Astrocyte (in vitro differentiated cells and primary cell): ENCODE measurements at regions not wholly inside any gene's neighbourhood (a gene's known extent, or its start where the extent isn't known, plus 50 kb on each side); places are given as distances from the start of the nearest gene placed in this dataset.

Experiments
- DNase-seq: peaks from one replicate; pipeline ENCODE4 v3.0.0-alpha.2; 2010; ENCODE audit warnings: low read depth
- FAIRE-seq: peaks from 2 replicates; lab custom pipeline; 2011; peaks lifted over from hg19 to GRCh38; lab: Jason Lieb, UNC
- H2AFZ ChIP-seq: 2 replicates; pipeline ENCODE4 v1.6.0; 2012; ENCODE audit warnings: low read depth, low read length, inconsistent platforms
- H3K27ac ChIP-seq: 2 replicates; pipeline ENCODE4 v1.5.1; 2011; ENCODE audit warnings: low read depth, low read length, inconsistent platforms
- H3K27me3 ChIP-seq: 2 replicates; pipeline ENCODE4 v1.6.0; 2011; ENCODE audit warnings: low read length, inconsistent platforms; ENCODE audit not compliant: insufficient read depth
- H3K36me3 ChIP-seq: 2 replicates; pipeline ENCODE4 v1.5.1; 2011; ENCODE audit warnings: low read length, inconsistent platforms; ENCODE audit not compliant: insufficient read depth
- H3K4me1 ChIP-seq: 2 replicates; pipeline ENCODE4 v1.5.1; 2011; ENCODE audit warnings: low read length, inconsistent platforms; ENCODE audit not compliant: insufficient read depth
- H3K4me2 ChIP-seq: 2 replicates; pipeline ENCODE4 v1.6.0; 2012; ENCODE audit warnings: low read length, inconsistent platforms
- H3K4me3 ChIP-seq: 2 replicates; pipeline ENCODE4 v1.5.1; 2011; ENCODE audit warnings: low read depth, mild to moderate bottlenecking, low read length, inconsistent platforms; ENCODE audit not compliant: insufficient read depth
- H3K79me2 ChIP-seq: 2 replicates; pipeline ENCODE4 v1.6.0; 2012; ENCODE audit warnings: mild to moderate bottlenecking, low read length, inconsistent platforms; ENCODE audit not compliant: insufficient read depth
- H3K9ac ChIP-seq: 2 replicates; pipeline ENCODE4 v1.6.0; 2012; ENCODE audit warnings: mild to moderate bottlenecking, low read length, inconsistent platforms
- H3K9me3 ChIP-seq: 2 replicates; pipeline ENCODE4 v1.5.1; 2012; ENCODE audit warnings: low read depth, mild to moderate bottlenecking, low read length, inconsistent platforms; ENCODE audit not compliant: insufficient read depth
- H4K20me1 ChIP-seq: 2 replicates; pipeline ENCODE4 v1.6.0; 2012; ENCODE audit warnings: low read length, inconsistent platforms; ENCODE audit not compliant: insufficient read depth
- H3K27ac Mint-ChIP-seq: one replicate; pipeline ENCODE4 v1.8.0; 2021; ENCODE audit warnings: mild to moderate bottlenecking, mixed read lengths; ENCODE audit not compliant: unreplicated experiment
- H3K27me3 Mint-ChIP-seq: one replicate; pipeline ENCODE4 v1.8.0; 2021; ENCODE audit warnings: low read depth, mixed read lengths; ENCODE audit not compliant: unreplicated experiment
- H3K36me3 Mint-ChIP-seq: one replicate; pipeline ENCODE4 v1.8.0; 2021; ENCODE audit warnings: low read depth, mixed read lengths; ENCODE audit not compliant: unreplicated experiment
- H3K4me1 Mint-ChIP-seq: one replicate; pipeline ENCODE4 v1.8.0; 2021; ENCODE audit warnings: low read depth, mixed read lengths; ENCODE audit not compliant: unreplicated experiment
- H3K4me3 Mint-ChIP-seq: one replicate; pipeline ENCODE4 v1.8.0; 2021; ENCODE audit warnings: mild to moderate bottlenecking, moderate library complexity, mixed read lengths; ENCODE audit not compliant: unreplicated experiment
- H3K9me3 Mint-ChIP-seq: one replicate; pipeline ENCODE4 v1.8.0; 2021; ENCODE audit warnings: mild to moderate bottlenecking, mixed read lengths; ENCODE audit not compliant: unreplicated experiment
- CTCF ChIP-seq: IDR thresholded peaks from 2 replicates; pipeline ENCODE4 v1.5.1; 2011; ENCODE audit warnings: low read depth, mild to moderate bottlenecking, inconsistent platforms, low read length, moderate library complexity; ENCODE audit not compliant: insufficient read depth
- EZH2 ChIP-seq: IDR thresholded peaks from 2 replicates; pipeline ENCODE4 v1.6.1; 2012; ENCODE audit warnings: mild to moderate bottlenecking, low read length, inconsistent platforms; ENCODE audit not compliant: insufficient read depth

DNA sequence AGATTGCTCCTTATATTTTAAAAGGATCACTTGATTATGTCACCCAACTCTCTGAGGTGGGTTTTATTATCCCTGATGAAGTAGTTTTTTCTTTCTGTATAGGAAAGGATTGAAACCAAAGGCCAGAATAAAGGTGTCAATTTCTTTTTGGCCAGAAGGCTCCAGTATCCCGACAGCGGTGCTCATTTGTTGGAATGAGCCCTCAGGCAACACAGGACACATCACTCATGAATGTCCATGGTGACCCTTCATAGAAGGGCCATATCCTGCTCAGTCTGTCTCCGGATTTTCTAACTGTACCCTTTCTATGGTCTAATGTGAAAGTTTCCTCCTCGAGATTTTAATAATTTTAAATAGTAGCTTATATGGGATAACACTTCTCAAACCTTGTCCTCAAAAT is 171.3 kb upstream of the USP24 start:
- no peak for DNase-seq
- H3K9me3 Mint-ChIP-seq, result peaks cover 5% of the 10 kb centered on the region
- TF ChIP-seq CTCF, result no peak
- no peak for TF ChIP-seq EZH2
- no peak overlapping the region for H3K27ac Mint-ChIP-seq
- no peak overlapping the region for H3K4me3 Mint-ChIP-seq
- H3K27me3 Mint-ChIP-seq, result peaks cover 12% of the 10 kb centered on the region
- Histone ChIP-seq H3K36me3 (no peaks in the 10 kb centered on the region), H3K9me3 (no peaks in the 10 kb centered on the region), H3K4me3 (no peak overlapping the region), H3K79me2 (no peaks in the 10 kb centered on the region), H3K27me3 (no peaks in the 10 kb centered on the region), H3K27ac (no peak overlapping the region), H2AFZ (no peak overlapping the region), H4K20me1 (no peaks in the 10 kb centered on the region), H3K9ac (no peak overlapping the region), H3K4me1 (no peaks in the 10 kb centered on the region), H3K4me2 (no peak overlapping the region)
- H3K36me3 Mint-ChIP-seq, result no peaks in the 10 kb centered on the region
- no peak for FAIRE-seq
- H3K4me1 Mint-ChIP-seq, result no peaks in the 10 kb centered on the region

DNA sequence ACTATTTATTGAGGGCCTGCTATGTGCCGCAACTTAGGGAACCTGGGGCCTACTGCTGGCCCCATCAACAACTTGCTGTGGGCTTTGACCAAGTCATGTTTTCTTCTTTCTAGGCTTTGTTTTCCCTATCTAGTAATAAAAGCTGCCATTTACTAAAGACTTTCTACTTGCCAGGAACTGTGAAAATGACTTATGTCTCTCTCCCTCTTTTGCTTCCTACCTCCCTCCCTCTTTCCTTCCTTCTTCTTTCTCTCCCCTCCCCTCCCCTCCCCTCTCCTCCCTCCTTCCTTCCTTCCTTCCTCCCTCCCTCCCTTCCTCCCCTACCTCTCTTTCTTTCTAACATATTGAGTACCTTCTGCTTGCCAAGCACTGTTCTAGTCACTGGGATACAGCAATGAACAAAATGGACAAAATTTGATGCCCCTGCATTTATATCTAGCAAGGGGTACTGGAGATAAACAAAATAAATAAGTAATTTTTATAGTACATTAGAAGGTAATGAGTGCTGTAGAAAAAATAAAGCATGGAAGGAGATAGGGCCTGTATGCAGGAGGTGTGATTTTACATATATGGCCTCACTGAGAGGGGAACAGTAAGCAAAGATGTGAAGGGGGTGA is 170.3 kb upstream of the USP24 start:
- FAIRE-seq, result no peak
- H3K4me3 ChIP-seq, result no peak overlapping the region

More for the DNA sequence above, 170.3 kb upstream of the USP24 start:
- Mint-ChIP-seq H3K9me3 (peaks cover 4% of the 10 kb centered on the region), H3K4me3 (no peak overlapping the region), H3K27ac (no peak overlapping the region), H3K27me3 (peaks cover 22% of the 10 kb centered on the region), H3K36me3 (no peaks in the 10 kb centered on the region), H3K4me1 (no peaks in the 10 kb centered on the region)
- no peak for DNase-seq
- Histone ChIP-seq H3K27ac (no peak overlapping the region), H3K4me1 (no peaks in the 10 kb centered on the region), H2AFZ (no peak overlapping the region), H3K36me3 (no peaks in the 10 kb centered on the region), H3K9me3 (no peaks in the 10 kb centered on the region), H4K20me1 (no peaks in the 10 kb centered on the region), H3K27me3 (no peaks in the 10 kb centered on the region), H3K79me2 (no peaks in the 10 kb centered on the region), H3K9ac (no peak overlapping the region), H3K4me2 (no peak overlapping the region)
- TF ChIP-seq CTCF (no peak), EZH2 (no peak)
